K562 (cell line): ENCODE measurements at regions not wholly inside any gene's neighbourhood (a gene's known extent, or its start where the extent isn't known, plus 50 kb on each side); places are given as distances from the start of the nearest gene placed in this dataset.
"Not testable (repeated sequence)": the region's sequence is repeated elsewhere in the genome, so short reads cannot be mapped to it uniquely, and the experiment has no call there.

Experiments used
- ATAC-seq: fragments of 200-7000 bp; cut with Tn5 transposase; 3 replicates; pipeline ENCODE4 v1.9.1; 2020; ENCODE audit warnings: moderate library complexity
- BruUV-seq: library from RNA; stranded (reverse); fragments of 400-500 nt; replicated peaks from 2 replicates; lab custom pipeline; 2021; lab: Mats Ljungman, UMichigan
- CTCF ChIA-PET: fragments of 300-600 bp; formaldehyde crosslinking; extraction: SDS; loops from one replicate; lab custom pipeline; 2021; ENCODE audit warnings: low intra/inter-chr PET ratio; lab: Yijun Ruan, JAX
- POLR2A ChIA-PET: fragments of 300-600, 350-650 bp; sonication (Branson Sonifier 250); formaldehyde crosslinking; extraction: SDS; loops from one replicate; lab custom pipeline; 2021; ENCODE audit warnings: antibody characterized with exemption, inconsistent platforms; lab: Yijun Ruan, JAX
- DNase-seq, 4 experiments: peaks; one replicate each; pipeline versions ENCODE4 v3.0.0 to v3.0.0-alpha.2; 2011 to 2018; ENCODE audit warnings: low spot score in 3 of 4, mixed read lengths in 3 of 4; ENCODE audit errors: extremely low read depth in 1 of 4
- FAIRE-seq: peaks from 2 replicates; lab custom pipeline; 2011; peaks lifted over from hg19 to GRCh38; lab: Jason Lieb, UNC
- H2AFZ ChIP-seq: 2 replicates; pipeline ENCODE4 v1.6.0; 2011; ENCODE audit warnings: low read depth, low read length, control low read depth, inconsistent platforms
- H3K27ac ChIP-seq: fragments of 200-600 bp; 3 replicates; pipeline ENCODE4 v1.8.0; 2011; ENCODE audit warnings: low read depth, mild to moderate bottlenecking, control low read depth, inconsistent platforms, low read length, moderate library complexity, mixed read lengths; ENCODE audit errors: extremely low read depth
- H3K27me3 ChIP-seq, 2 experiments: fragments of 300-600 bp in 1 of 2; 2 replicates in 1 of 2; 3 replicates in 1 of 2; pipeline versions ENCODE4 v1.6.0 to v1.8.0; 2011; ENCODE audit warnings: inconsistent platforms in 2 of 2, low read length in 2 of 2, mild to moderate bottlenecking in 1 of 2, mixed read lengths in 1 of 2, moderate library complexity in 1 of 2; ENCODE audit not compliant: control insufficient read depth in 2 of 2, insufficient read depth in 2 of 2
- H3K36me3 ChIP-seq: fragments of 300-600 bp; 3 replicates; pipeline ENCODE4 v1.8.0; 2011; ENCODE audit warnings: mild to moderate bottlenecking, low read length, inconsistent platforms; ENCODE audit not compliant: control insufficient read depth, insufficient read depth
- H3K4me1 ChIP-seq, 2 experiments: fragments of 200-600 bp in 1 of 2; replicated peaks in 1 of 2; 2 replicates in 1 of 2; 3 replicates in 1 of 2; pipeline versions ENCODE4 v1.5.1 to v1.8.0; 2011; ENCODE audit warnings: inconsistent platforms in 2 of 2, low read length in 2 of 2, mild to moderate bottlenecking in 1 of 2, mixed read lengths in 1 of 2, moderate library complexity in 1 of 2; ENCODE audit not compliant: control insufficient read depth in 2 of 2, insufficient read depth in 2 of 2
- H3K4me2 ChIP-seq: 2 replicates; pipeline ENCODE4 v1.6.1; 2011; ENCODE audit warnings: low read length, control low read depth, inconsistent platforms, mixed read lengths; ENCODE audit not compliant: insufficient read depth
- H3K4me3 ChIP-seq: fragments of 200-600 bp; sonication (generic), shearing (Covaris generic); 2 replicates; pipeline ENCODE4 v1.5.1; 2016; ENCODE audit warnings: control low read depth, inconsistent platforms
- H3K79me2 ChIP-seq: fragments of 200-600 bp; 3 replicates; pipeline ENCODE4 v1.8.0; 2011; ENCODE audit warnings: low read length, inconsistent platforms; ENCODE audit not compliant: control insufficient read depth, insufficient read depth
- H3K9ac ChIP-seq, 2 experiments: 2 replicates each; pipeline versions ENCODE4 v1.6.0 to v1.6.1; 2011; ENCODE audit warnings: low read depth in 2 of 2, low read length in 2 of 2, control low read depth in 1 of 2, inconsistent platforms in 1 of 2, mild to moderate bottlenecking in 1 of 2, mixed read lengths in 1 of 2; ENCODE audit not compliant: insufficient read depth in 1 of 2
- H3K9me1 ChIP-seq: one replicate; pipeline ENCODE4 v1.6.0; 2011; ENCODE audit warnings: inconsistent platforms, mild to moderate bottlenecking, low read length, moderate library complexity; ENCODE audit not compliant: control insufficient read depth, insufficient read depth
- H3K9me3 ChIP-seq: replicated peaks from 2 replicates; pipeline ENCODE4 v1.5.1; 2011; ENCODE audit warnings: low read depth, low read length, inconsistent platforms; ENCODE audit not compliant: control insufficient read depth, insufficient read depth
- H4K20me1 ChIP-seq: replicated peaks from 2 replicates; pipeline ENCODE4 v1.6.1; 2011; ENCODE audit warnings: low read length, inconsistent platforms, mixed read lengths; ENCODE audit not compliant: control insufficient read depth, insufficient read depth
- DACH1 ChIP-seq: fragments of 450-650 bp; IDR thresholded peaks from 2 replicates; pipeline ENCODE4 v1.6.1; 2018; ENCODE audit not compliant: partially characterized antibody
- MXI1 ChIP-seq: IDR thresholded peaks from 2 replicates; pipeline ENCODE4 v1.6.1; 2011; ENCODE audit warnings: low read depth, mild to moderate bottlenecking, improper control_type of control experiment, low read length
- SNIP1 ChIP-seq: fragments of 450-650 bp; IDR thresholded peaks from 2 replicates; pipeline ENCODE4 v1.7.1; 2017; ENCODE audit warnings: low read depth, mild to moderate bottlenecking
- WGBS: fragments of 100-300 bp; shearing (Covaris generic); methylation state at CpG from one replicate; pipeline ENCODE4 v1.1.6; 2016; ENCODE audit warnings: low coverage, mixed read lengths; ENCODE audit not compliant: insufficient coverage; ENCODE audit errors: missing lambda C conversion rate; 5-methylcytosine and 5-hydroxymethylcytosine counted together
- in situ Hi-C: fragments of 300-500 bp; cut with MboI; formaldehyde crosslinking; loops from 4 replicates; pipeline ENCODE4 v1.15.0; 2018; ENCODE audit warnings: inconsistent platforms, mixed read lengths
- intact Hi-C: fragments of 100-400 bp; cut with micrococcal nuclease; formaldehyde crosslinking; loops from 2 replicates; pipeline ENCODE4 v1.14.2; 2022
- TF ChIP-seq, protein P1 (sequence below): fragments of 450-650 bp; formaldehyde crosslinking; IDR thresholded peaks from 2 replicates; pipeline ENCODE4 v1.4.0; 2022; ENCODE audit warnings: mild to moderate bottlenecking, moderate library complexity

DNA sequence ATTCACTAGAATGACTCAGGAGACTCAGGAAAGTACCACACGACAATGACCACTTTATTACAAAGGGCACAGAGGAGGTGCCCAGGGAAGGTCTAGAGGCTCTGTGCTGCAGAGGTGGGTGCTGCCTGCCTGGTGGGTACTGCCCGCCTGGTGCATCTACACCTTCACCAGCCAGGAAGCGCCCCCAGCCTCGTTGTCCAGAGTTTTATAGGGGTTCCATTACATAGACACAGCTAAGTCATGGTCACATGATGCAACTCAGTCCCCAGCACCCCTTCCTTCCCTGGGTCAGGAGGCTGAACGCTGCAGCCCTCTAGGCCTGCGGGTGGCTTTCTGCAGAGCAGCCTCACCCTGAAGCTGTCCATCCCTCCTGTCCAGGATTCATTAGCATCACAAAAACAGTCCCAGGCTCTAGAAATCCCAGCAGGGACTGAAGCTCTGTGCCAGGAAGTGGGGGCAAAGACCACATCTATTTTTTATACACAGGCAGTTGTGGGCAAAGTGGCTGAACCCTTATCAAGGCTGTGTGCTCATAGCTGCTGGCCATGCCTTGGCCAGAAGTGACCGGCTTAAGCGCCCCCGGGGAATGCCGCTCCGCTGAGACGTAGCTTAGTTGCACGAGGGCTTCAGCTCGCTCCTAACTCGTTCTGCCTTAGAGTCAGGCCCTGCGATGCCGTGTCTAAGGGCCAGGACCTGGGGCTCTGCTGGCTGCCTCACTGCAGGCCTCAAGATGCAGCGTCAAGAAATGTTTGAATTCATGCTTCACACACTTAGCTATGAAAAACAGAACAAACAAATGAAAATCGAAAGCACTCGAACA lies 219.0 kb downstream of the GLRX3 start:
- POLR2A ChIA-PET: no interaction called here
- CTCF ChIA-PET: no interaction called here
- Histone ChIP-seq H3K4me2 (no peak overlapping the region), H4K20me1 (no peaks in the 10 kb centered on the region), H2AFZ (no peak overlapping the region), H3K9ac (no peak overlapping the region), H3K79me2 (no peaks in the 10 kb centered on the region), H3K9me3 (no peaks in the 10 kb centered on the region), H3K4me1 (no peaks in the 10 kb centered on the region), H3K27me3 (peaks cover 0 to 20% of the 10 kb centered on the region in 2 experiments; a peak in 1 of 5 replicates), H3K9me1 (no peaks in the 10 kb centered on the region), H3K36me3 (no peaks in the 10 kb centered on the region), H3K4me3 (no peak overlapping the region), H3K27ac (no peak overlapping the region)
- WGBS: 0% methylated on average over 19 of the region's 20 CpGs
- no peak for FAIRE-seq
- intact Hi-C loops (no loop called here), in situ Hi-C loops (no loop called here)
- BruUV-seq: no TSS peak
- no peak for DNase-seq
- no peak for ATAC-seq
- no peak for TF ChIP-seq MXI1
- no peak for TF ChIP-seq SNIP1
- TF ChIP-seq DACH1: no peak
- TF ChIP-seq, protein P1, sequence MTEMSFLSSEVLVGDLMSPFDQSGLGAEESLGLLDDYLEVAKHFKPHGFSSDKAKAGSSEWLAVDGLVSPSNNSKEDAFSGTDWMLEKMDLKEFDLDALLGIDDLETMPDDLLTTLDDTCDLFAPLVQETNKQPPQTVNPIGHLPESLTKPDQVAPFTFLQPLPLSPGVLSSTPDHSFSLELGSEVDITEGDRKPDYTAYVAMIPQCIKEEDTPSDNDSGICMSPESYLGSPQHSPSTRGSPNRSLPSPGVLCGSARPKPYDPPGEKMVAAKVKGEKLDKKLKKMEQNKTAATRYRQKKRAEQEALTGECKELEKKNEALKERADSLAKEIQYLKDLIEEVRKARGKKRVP (CRISPR knock-in tag): no peak
- TF ChIP-seq, all 486 proteins: peak for 0

DNA sequence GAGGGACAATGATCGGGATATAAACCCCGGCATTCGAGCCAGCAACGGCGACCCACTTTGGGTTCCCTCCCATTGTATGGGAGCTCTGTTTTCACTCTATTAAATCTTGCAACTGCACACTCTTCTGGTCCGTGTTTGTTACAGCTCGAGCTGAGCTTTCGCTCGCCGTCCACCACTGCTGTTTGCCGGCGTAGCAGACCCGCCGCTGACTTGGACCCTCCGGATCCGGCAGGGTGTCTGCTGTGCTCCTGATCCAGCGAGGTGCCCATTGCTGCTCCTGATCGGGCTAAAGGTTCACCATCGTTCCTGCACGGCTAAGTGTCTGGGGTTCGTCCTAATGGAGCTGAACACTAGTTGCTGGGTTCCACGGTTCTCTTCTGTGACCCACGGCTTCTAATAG lies 220.2 kb downstream of the GLRX3 start:
- FAIRE-seq, H2AFZ ChIP-seq, DNase-seq, H3K4me1 ChIP-seq, CTCF ChIA-PET, in situ Hi-C loops, H3K4me3 ChIP-seq, H3K9me1 ChIP-seq, H3K9ac ChIP-seq, intact Hi-C loops, H3K36me3 ChIP-seq, H4K20me1 ChIP-seq, H3K27ac ChIP-seq, BruUV-seq, H3K79me2 ChIP-seq, H3K9me3 ChIP-seq, POLR2A ChIA-PET, H3K4me2 ChIP-seq, ATAC-seq: not testable (repeated sequence)
- H3K27me3 ChIP-seq: peaks cover 0 to 23% of the 10 kb centered on the region in 2 experiments; a peak in 1 of 5 replicates
- WGBS: 1% methylated on average over 14 of the region's 23 CpGs
